Brain microvascular endothelial cell (primary cell): ENCODE measurements at regions not wholly inside any gene's neighbourhood (a gene's known extent, or its start where the extent isn't known, plus 50 kb on each side); places are given as distances from the start of the nearest gene placed in this dataset.

Experiments
- DNase-seq: peaks from one replicate; pipeline ENCODE4 v3.0.0-alpha.2; 2020
- H3K27ac ChIP-seq: fragments of 250-450 bp; sonication (Bioruptor Pico); 2 replicates; pipeline ENCODE4 v1.5.1; 2020; ENCODE audit warnings: mild to moderate bottlenecking, moderate library complexity
- H3K27me3 ChIP-seq: fragments of 250-450 bp; sonication (Bioruptor Pico); replicated peaks from 2 replicates; pipeline ENCODE4 v1.5.1; 2020; ENCODE audit warnings: mild to moderate bottlenecking
- H3K36me3 ChIP-seq: fragments of 250-450 bp; sonication (Bioruptor Pico); replicated peaks from 2 replicates; pipeline ENCODE4 v1.5.1; 2020; ENCODE audit warnings: mild to moderate bottlenecking
- H3K4me3 ChIP-seq: 2 replicates; pipeline ENCODE4 v1.5.1; 2011; ENCODE audit warnings: low read depth, mild to moderate bottlenecking, control low read depth, low read length, moderate library complexity
- CTCF ChIP-seq: IDR thresholded peaks from 2 replicates; pipeline ENCODE4 v1.5.1; 2011; ENCODE audit warnings: low read depth, mild to moderate bottlenecking, moderate library complexity, low read length, control low read depth, inconsistent platforms; ENCODE audit errors: missing control alignments
- in situ Hi-C: cut with HindIII; loops from 2 replicates; pipeline ENCODE4 v1.10.0; 2017; ENCODE audit warnings: low sequenced_read_pairs, low pct_ligation_motif_present

DNA sequence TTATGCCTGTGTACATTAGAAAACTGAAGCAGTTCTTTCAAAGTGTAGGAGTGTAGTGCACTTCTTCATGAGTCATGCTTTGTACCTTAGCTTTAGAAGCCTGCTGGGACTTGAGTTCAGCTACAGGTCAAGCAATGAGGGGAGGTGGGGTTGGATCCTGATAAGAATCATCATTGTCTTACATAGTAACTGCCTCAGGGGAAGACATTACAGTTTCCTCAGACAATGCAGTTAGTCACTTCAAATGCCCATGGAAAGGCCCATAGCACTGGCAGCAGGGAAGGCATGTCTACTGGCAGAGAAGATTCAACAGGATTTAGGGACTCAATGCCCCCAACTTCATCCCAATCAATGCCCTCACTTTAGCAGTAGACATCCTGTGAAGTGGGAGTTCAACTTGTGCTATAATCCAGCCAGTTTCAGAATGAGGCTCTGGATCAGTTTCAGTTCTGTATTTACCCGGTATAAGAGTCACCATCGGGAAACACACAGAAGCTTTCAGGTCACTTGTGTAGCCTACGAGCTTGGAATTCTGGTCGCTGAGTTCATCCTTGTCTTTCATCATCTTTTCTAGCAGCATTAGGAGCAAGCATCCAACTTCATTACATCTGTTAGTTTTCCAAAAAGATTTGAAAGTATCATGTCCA is 1216.5 kb downstream of the RAPGEF2 start:
- Histone ChIP-seq H3K27me3 (no peaks in the 10 kb centered on the region), H3K4me3 (no peak overlapping the region), H3K36me3 (no peaks in the 10 kb centered on the region), H3K27ac (peak overlapping the region; percentile 64)
- TF ChIP-seq CTCF = no peak
- DNase-seq = peak; percentile 86
- in situ Hi-C loops = no loop called here

DNA sequence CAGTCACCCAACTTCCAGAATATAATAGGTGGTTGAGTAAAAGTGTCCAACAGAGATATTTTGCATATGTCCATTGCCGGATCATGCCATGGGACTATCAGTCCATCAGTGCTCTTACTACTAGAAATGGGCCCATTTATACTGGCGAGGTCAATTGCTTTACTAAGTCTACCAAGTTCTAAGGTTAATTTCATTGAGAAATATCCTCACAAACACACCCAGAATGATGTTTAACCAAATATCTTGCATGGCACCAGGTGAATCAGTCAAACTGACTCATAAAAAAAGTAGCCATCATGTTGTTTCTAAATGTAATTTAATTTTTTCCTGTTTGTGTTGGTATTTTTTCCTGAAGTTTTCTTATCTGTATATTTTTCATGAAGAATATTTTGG is 1217.0 kb downstream of the RAPGEF2 start:
- Histone ChIP-seq H3K36me3 (no peaks in the 10 kb centered on the region), H3K27ac (peak overlapping the region; percentile 64), H3K4me3 (no peak overlapping the region), H3K27me3 (no peaks in the 10 kb centered on the region)
- no peak for DNase-seq
- no peak for TF ChIP-seq CTCF
- in situ Hi-C loops = no loop called here

DNA sequence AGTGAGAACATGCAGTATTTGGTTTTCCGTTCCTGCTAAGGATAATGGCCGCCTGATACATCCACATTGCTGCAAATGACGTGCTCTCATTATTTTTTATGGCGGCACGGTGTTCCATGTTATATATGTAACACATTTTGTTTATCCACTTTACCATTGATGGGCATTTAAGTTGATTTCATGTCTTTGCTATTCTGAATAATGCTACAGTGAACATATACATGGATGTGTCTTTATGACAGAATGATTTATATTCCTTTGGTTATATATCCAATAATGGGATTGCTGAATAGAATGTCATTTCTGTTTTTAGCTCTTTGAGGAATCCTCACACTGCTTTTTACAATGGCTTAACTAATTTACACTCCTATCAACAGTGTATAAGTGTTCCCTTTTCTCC is 1223.2 kb downstream of the RAPGEF2 start:
- no peak for DNase-seq
- H3K36me3 ChIP-seq = no peaks in the 10 kb centered on the region
- no peak for TF ChIP-seq CTCF
- in situ Hi-C loops = no loop called here
- no peak overlapping the region for H3K4me3 ChIP-seq
- no peak overlapping the region for H3K27ac ChIP-seq
- no peaks in the 10 kb centered on the region for H3K27me3 ChIP-seq

DNA sequence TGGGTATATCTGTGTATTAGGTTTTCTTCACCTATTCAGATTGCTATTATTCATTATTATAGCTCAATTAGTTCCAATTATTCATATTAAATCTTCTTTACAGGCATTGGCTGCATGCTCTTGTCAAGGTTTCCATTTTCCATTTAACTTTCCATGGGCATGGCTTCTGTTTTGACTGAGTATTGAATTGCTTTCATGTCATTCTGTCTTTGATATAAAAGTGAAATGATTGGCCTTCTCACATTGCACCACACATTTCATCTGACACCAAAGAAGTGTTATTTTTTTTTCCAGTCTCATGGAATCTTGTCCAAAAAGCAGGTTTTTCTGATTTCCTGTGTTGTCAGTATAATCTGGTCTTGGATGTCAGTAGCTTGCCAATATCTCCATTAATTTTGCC is 1244.3 kb downstream of the RAPGEF2 start:
- no peak for DNase-seq
- Histone ChIP-seq H3K27me3 (no peaks in the 10 kb centered on the region), H3K27ac (no peak overlapping the region), H3K4me3 (no peak overlapping the region), H3K36me3 (no peaks in the 10 kb centered on the region)
- no peak for TF ChIP-seq CTCF
- in situ Hi-C loops = no loop called here

GRCh38 chr4:160350944-160351343 is 1248.1 kb downstream of the RAPGEF2 start:
- no peaks in the 10 kb centered on the region for H3K36me3 ChIP-seq
- peak; percentile 38 for DNase-seq
- in situ Hi-C loops = no loop called here
- no peak overlapping the region for H3K27ac ChIP-seq
- TF ChIP-seq CTCF = no peak
- no peaks in the 10 kb centered on the region for H3K27me3 ChIP-seq
- no peak overlapping the region for H3K4me3 ChIP-seq

- DNase-seq = no peak
- Histone ChIP-seq H3K4me3 (no peak overlapping the region), H3K36me3 (no peaks in the 10 kb centered on the region), H3K27ac (no peak overlapping the region), H3K27me3 (no peaks in the 10 kb centered on the region)
- TF ChIP-seq CTCF = no peak
- in situ Hi-C loops = no loop called here
Observed at GRCh38 chr4:160352637-160353036, 1249.8 kb downstream of the RAPGEF2 start.
